ENCODE measurements at regions not wholly inside any gene's neighbourhood (a gene's known extent, or its start where the extent isn't known, plus 50 kb on each side); places are given as distances from the start of the nearest gene placed in this dataset.
"Not testable (repeated sequence)": the region's sequence is repeated elsewhere in the genome, so short reads cannot be mapped to it uniquely, and the experiment has no call there.

GRCh38 chr3:139222100-139222657, 121.6 kb upstream of the MRPS22 start:
- Histone ChIP-seq H3K79me2 (ENCODE audit: control insufficient read depth, insufficient read depth, low read length, unreplicated experiment) (no peaks in the 10 kb centered on the region), H3K36me3 (ENCODE audit: insufficient read depth, low read length) (no peaks in the 10 kb centered on the region), H2AFZ (ENCODE audit: low read length, unreplicated experiment) (no peak overlapping the region)

GRCh38 chr3:139225548-139225947, 118.3 kb upstream of the MRPS22 start:
- Histone ChIP-seq H3K4me1 (ENCODE audit: control insufficient read depth, insufficient read depth, low read length, unreplicated experiment) (no peaks in the 10 kb centered on the region), H3K27me3 (ENCODE audit: insufficient read depth, low read length) (0 out of 2 replicates have a peak, but pooled peaks cover 6% of the 10 kb centered on the region), H3K36me3 (ENCODE audit: insufficient read depth, low read length) (no peaks in the 10 kb centered on the region), H2AFZ (ENCODE audit: low read length, unreplicated experiment) (no peak overlapping the region), H3K27ac (ENCODE audit: low read depth, low read length) (no peak overlapping the region), H3K4me3 (ENCODE audit: low read depth, low read length) (no peak overlapping the region), H3K79me2 (ENCODE audit: control insufficient read depth, insufficient read depth, low read length, unreplicated experiment) (no peaks in the 10 kb centered on the region)

More at GRCh38 chr3:139222100-139222657, 121.6 kb upstream of the MRPS22 start:
- Histone ChIP-seq H3K4me3 (ENCODE audit: low read depth, low read length) (no peak overlapping the region), H3K4me1 (ENCODE audit: control insufficient read depth, insufficient read depth, low read length, unreplicated experiment) (no peaks in the 10 kb centered on the region), H3K27me3 (ENCODE audit: insufficient read depth, low read length) (peaks cover 9% of the 10 kb centered on the region; the same call in 1 of the 2 replicates), H3K27ac (ENCODE audit: low read depth, low read length) (no peak overlapping the region)

GRCh38 chr3:139226731-139227130, 117.1 kb upstream of the MRPS22 start:
- 0 out of 2 replicates have a peak, but pooled peaks cover 6% of the 10 kb centered on the region for H3K27me3 ChIP-seq (ENCODE audit: insufficient read depth, low read length)
- H3K27ac ChIP-seq (ENCODE audit: low read depth, low read length), result no peak overlapping the region
- no peaks in the 10 kb centered on the region for H3K4me1 ChIP-seq (ENCODE audit: control insufficient read depth, insufficient read depth, low read length, unreplicated experiment)
- H3K36me3 ChIP-seq (ENCODE audit: insufficient read depth, low read length), result no peaks in the 10 kb centered on the region
- no peak overlapping the region for H3K4me3 ChIP-seq (ENCODE audit: low read depth, low read length)
- H2AFZ ChIP-seq (ENCODE audit: low read length, unreplicated experiment), result no peak overlapping the region
- no peaks in the 10 kb centered on the region for H3K79me2 ChIP-seq (ENCODE audit: control insufficient read depth, insufficient read depth, low read length, unreplicated experiment)

GRCh38 chr3:139227165-139227564, 116.7 kb upstream of the MRPS22 start:
- Histone ChIP-seq H3K27me3 (ENCODE audit: insufficient read depth, low read length) (0 out of 2 replicates have a peak, but pooled peaks cover 6% of the 10 kb centered on the region), H3K4me1 (ENCODE audit: control insufficient read depth, insufficient read depth, low read length, unreplicated experiment) (no peaks in the 10 kb centered on the region), H3K79me2 (ENCODE audit: control insufficient read depth, insufficient read depth, low read length, unreplicated experiment) (no peaks in the 10 kb centered on the region), H3K36me3 (ENCODE audit: insufficient read depth, low read length) (no peaks in the 10 kb centered on the region), H2AFZ (ENCODE audit: low read length, unreplicated experiment) (no peak overlapping the region), H3K27ac (ENCODE audit: low read depth, low read length) (no peak overlapping the region), H3K4me3 (ENCODE audit: low read depth, low read length) (no peak overlapping the region)

- Histone ChIP-seq H3K27me3 (ENCODE audit: insufficient read depth, low read length) (0 out of 2 replicates have a peak, but pooled peaks cover 6% of the 10 kb centered on the region), H2AFZ (ENCODE audit: low read length, unreplicated experiment) (no peak overlapping the region), H3K79me2 (ENCODE audit: control insufficient read depth, insufficient read depth, low read length, unreplicated experiment) (no peaks in the 10 kb centered on the region), H3K4me3 (ENCODE audit: low read depth, low read length) (no peak overlapping the region), H3K36me3 (ENCODE audit: insufficient read depth, low read length) (no peaks in the 10 kb centered on the region), H3K4me1 (ENCODE audit: control insufficient read depth, insufficient read depth, low read length, unreplicated experiment) (no peaks in the 10 kb centered on the region), H3K27ac (ENCODE audit: low read depth, low read length) (no peak overlapping the region)
Measured at GRCh38 chr3:139227827-139228226, 116.0 kb upstream of the MRPS22 start.

GRCh38 chr3:139230391-139230790, 113.4 kb upstream of the MRPS22 start:
- H3K4me3 ChIP-seq (ENCODE audit: low read depth, low read length), result no peak overlapping the region
- no peak overlapping the region for H2AFZ ChIP-seq (ENCODE audit: low read length, unreplicated experiment)
- no peak overlapping the region for H3K27ac ChIP-seq (ENCODE audit: low read depth, low read length)
- H3K27me3 ChIP-seq (ENCODE audit: insufficient read depth, low read length), result 0 out of 2 replicates have a peak, but pooled peaks cover 6% of the 10 kb centered on the region
- no peaks in the 10 kb centered on the region for H3K4me1 ChIP-seq (ENCODE audit: control insufficient read depth, insufficient read depth, low read length, unreplicated experiment)
- H3K36me3 ChIP-seq (ENCODE audit: insufficient read depth, low read length), result no peaks in the 10 kb centered on the region
- H3K79me2 ChIP-seq (ENCODE audit: control insufficient read depth, insufficient read depth, low read length, unreplicated experiment), result no peaks in the 10 kb centered on the region

GRCh38 chr3:139231555-139232281, 112.1 kb upstream of the MRPS22 start:
- Histone ChIP-seq H2AFZ (ENCODE audit: low read length, unreplicated experiment) (no peak overlapping the region), H3K27me3 (ENCODE audit: insufficient read depth, low read length) (0 out of 2 replicates have a peak, but pooled peaks cover 6% of the 10 kb centered on the region), H3K27ac (ENCODE audit: low read depth, low read length) (no peak overlapping the region), H3K4me1 (ENCODE audit: control insufficient read depth, insufficient read depth, low read length, unreplicated experiment) (no peaks in the 10 kb centered on the region), H3K79me2 (ENCODE audit: control insufficient read depth, insufficient read depth, low read length, unreplicated experiment) (no peaks in the 10 kb centered on the region), H3K4me3 (ENCODE audit: low read depth, low read length) (no peak overlapping the region), H3K36me3 (ENCODE audit: insufficient read depth, low read length) (no peaks in the 10 kb centered on the region)

- not testable (repeated sequence) for H2AFZ ChIP-seq (ENCODE audit: low read length, unreplicated experiment); H3K27ac ChIP-seq (ENCODE audit: low read depth, low read length); H3K79me2 ChIP-seq (ENCODE audit: control insufficient read depth, insufficient read depth, low read length, unreplicated experiment); H3K27me3 ChIP-seq (ENCODE audit: insufficient read depth, low read length); H3K4me1 ChIP-seq (ENCODE audit: control insufficient read depth, insufficient read depth, low read length, unreplicated experiment); H3K36me3 ChIP-seq (ENCODE audit: insufficient read depth, low read length); H3K4me3 ChIP-seq (ENCODE audit: low read depth, low read length)
Measured at GRCh38 chr3:139232341-139232740, 111.5 kb upstream of the MRPS22 start.

GRCh38 chr3:139234491-139234890, 109.3 kb upstream of the MRPS22 start:
- H3K36me3 ChIP-seq (ENCODE audit: insufficient read depth, low read length), result no peaks in the 10 kb centered on the region
- no peak overlapping the region for H2AFZ ChIP-seq (ENCODE audit: low read length, unreplicated experiment)
- H3K79me2 ChIP-seq (ENCODE audit: control insufficient read depth, insufficient read depth, low read length, unreplicated experiment), result no peaks in the 10 kb centered on the region
- H3K4me3 ChIP-seq (ENCODE audit: low read depth, low read length), result no peak overlapping the region
- H3K4me1 ChIP-seq (ENCODE audit: control insufficient read depth, insufficient read depth, low read length, unreplicated experiment), result no peaks in the 10 kb centered on the region
- no peak overlapping the region for H3K27ac ChIP-seq (ENCODE audit: low read depth, low read length)
- peaks cover 12% of the 10 kb centered on the region; the same call in 1 of the 2 replicates for H3K27me3 ChIP-seq (ENCODE audit: insufficient read depth, low read length)

- no peak overlapping the region for H3K4me3 ChIP-seq (ENCODE audit: low read depth, low read length)
- no peaks in the 10 kb centered on the region for H3K36me3 ChIP-seq (ENCODE audit: insufficient read depth, low read length)
- no peak overlapping the region for H3K27ac ChIP-seq (ENCODE audit: low read depth, low read length)
- no peaks in the 10 kb centered on the region for H3K79me2 ChIP-seq (ENCODE audit: control insufficient read depth, insufficient read depth, low read length, unreplicated experiment)
- H3K4me1 ChIP-seq (ENCODE audit: control insufficient read depth, insufficient read depth, low read length, unreplicated experiment), result no peaks in the 10 kb centered on the region
- peaks cover 8% of the 10 kb centered on the region; the same call in 1 of the 2 replicates for H3K27me3 ChIP-seq (ENCODE audit: insufficient read depth, low read length)
- H2AFZ ChIP-seq (ENCODE audit: low read length, unreplicated experiment), result no peak overlapping the region
Measured at GRCh38 chr3:139235192-139235591, 108.6 kb upstream of the MRPS22 start.

- no peaks in the 10 kb centered on the region for H3K4me1 ChIP-seq (ENCODE audit: control insufficient read depth, insufficient read depth, low read length, unreplicated experiment)
- no peak overlapping the region for H3K4me3 ChIP-seq (ENCODE audit: low read depth, low read length)
- H3K27ac ChIP-seq (ENCODE audit: low read depth, low read length), result no peak overlapping the region
- H2AFZ ChIP-seq (ENCODE audit: low read length, unreplicated experiment), result no peak overlapping the region
- H3K36me3 ChIP-seq (ENCODE audit: insufficient read depth, low read length), result no peaks in the 10 kb centered on the region
- H3K27me3 ChIP-seq (ENCODE audit: insufficient read depth, low read length), result peaks cover 15% of the 10 kb centered on the region
- H3K79me2 ChIP-seq (ENCODE audit: control insufficient read depth, insufficient read depth, low read length, unreplicated experiment), result no peaks in the 10 kb centered on the region
Measured at GRCh38 chr3:139236336-139236735, 107.5 kb upstream of the MRPS22 start.

All from ACC112 (cell line).